Mucosa of gallbladder (tissue), 1 donor: ENCODE measurements at regions not wholly inside any gene's neighbourhood (a gene's known extent, or its start where the extent isn't known, plus 50 kb on each side); places are given as distances from the start of the nearest gene placed in this dataset.
"Not testable (repeated sequence)": the region's sequence is repeated elsewhere in the genome, so short reads cannot be mapped to it uniquely, and the experiment has no call there.

Experiments
- DNase-seq: peaks from one replicate; pipeline ENCODE4 v3.0.0-alpha.2; 2020; ENCODE audit warnings: low spot score
- donor health status: DM: no; HTN: no; CAD: no.

DNA sequence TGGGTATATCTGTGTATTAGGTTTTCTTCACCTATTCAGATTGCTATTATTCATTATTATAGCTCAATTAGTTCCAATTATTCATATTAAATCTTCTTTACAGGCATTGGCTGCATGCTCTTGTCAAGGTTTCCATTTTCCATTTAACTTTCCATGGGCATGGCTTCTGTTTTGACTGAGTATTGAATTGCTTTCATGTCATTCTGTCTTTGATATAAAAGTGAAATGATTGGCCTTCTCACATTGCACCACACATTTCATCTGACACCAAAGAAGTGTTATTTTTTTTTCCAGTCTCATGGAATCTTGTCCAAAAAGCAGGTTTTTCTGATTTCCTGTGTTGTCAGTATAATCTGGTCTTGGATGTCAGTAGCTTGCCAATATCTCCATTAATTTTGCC, 1244.3 kb downstream of the RAPGEF2 start:
- no peak for DNase-seq

DNA sequence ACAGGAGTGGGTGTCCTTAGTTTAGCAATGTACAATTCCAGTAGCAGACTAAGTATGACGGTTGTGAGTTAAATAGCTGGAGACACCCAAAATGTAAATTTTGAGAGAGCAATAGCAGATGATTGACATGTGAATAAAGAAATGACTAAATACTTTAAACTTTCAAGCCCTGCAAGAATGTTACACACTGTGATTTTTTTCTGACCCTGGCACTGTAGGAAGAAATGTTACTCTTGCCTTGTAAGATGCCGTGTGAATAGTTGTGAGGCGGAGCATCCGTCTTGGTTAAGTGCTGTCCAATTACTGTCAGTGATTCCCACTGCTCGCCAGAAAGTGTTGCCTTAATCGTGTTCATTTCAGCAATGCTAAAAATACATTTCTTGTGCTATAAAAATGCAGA, 1248.1 kb downstream of the RAPGEF2 start:
- no peak for DNase-seq

DNA sequence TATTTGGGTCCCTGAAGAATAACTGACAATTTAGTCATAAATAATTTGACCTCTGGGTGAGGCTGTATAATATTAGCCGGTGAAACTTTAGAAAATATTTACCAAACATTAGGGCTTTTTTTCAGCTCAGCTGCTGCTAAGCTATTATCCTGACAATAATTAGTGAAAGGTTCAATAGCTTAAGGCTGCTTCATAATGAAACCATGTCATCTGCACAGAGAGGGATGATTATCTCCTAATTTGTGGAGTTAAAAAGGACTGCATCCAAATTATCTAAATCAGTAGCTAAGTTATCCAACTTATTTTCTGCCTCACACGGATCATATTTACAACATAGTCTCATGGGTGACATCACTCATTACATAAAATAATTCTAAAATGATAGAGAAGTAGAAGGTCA, 1249.8 kb downstream of the RAPGEF2 start:
- no peak for DNase-seq

DNA sequence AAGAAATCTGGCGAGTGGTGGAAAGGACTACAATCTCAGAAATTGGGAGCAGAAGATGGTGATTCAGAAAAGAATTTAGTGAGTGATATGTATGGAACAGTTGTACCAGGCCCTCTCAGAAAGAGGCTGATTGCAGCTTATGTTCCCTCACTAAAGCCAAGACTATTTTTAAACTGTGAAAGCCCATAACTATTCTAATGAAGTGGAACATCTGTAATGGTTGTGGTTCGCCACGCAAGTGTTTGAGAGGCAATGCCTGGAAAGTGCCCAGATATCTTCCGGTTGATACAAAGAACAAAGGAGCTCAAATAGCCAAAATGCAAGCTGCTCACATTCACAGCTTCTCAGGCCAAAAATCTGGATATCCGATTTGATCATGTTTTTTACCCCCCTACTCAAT, 1250.7 kb downstream of the RAPGEF2 start:
- DNase-seq, result no peak

DNA sequence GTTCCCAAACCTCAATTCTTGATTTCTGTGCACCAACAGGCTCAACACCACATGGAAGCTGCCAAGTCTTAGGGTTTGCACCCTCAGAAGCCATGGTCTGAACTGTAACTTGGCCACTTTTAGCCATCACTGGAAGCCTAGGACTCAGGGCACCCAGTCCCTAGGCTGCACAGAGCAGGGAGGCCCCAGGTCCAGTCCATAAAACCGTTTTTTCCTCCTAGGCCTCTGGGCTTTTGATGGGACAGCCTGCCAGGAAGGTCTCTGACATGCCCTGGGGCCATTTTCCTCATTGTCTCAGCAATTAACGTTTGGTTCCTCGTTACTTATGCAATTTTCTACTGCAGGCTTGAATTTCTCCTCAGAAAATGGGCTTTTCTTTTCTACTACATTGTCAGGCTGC, 1259.6 kb downstream of the RAPGEF2 start:
- DNase-seq, result no peak

DNA sequence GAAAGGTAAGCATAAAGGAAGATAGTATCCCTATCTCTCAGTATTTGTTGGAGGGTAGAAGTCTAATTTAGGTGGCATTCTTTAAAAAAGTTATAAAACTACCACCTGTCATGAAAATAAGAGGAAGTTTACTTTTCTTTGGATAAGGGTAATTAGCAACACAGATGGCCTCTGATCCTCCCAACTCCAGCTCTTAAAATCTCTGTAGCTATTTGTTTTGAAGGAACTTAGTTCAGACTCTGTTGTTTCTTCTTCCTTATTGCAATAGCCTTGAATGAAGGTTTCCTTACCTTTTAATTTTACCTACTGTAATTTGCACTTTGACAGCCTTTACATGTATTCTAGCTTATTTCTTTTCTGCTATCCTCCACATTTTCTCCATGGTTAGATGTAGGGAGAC, 1261.3 kb downstream of the RAPGEF2 start:
- no peak for DNase-seq

DNA sequence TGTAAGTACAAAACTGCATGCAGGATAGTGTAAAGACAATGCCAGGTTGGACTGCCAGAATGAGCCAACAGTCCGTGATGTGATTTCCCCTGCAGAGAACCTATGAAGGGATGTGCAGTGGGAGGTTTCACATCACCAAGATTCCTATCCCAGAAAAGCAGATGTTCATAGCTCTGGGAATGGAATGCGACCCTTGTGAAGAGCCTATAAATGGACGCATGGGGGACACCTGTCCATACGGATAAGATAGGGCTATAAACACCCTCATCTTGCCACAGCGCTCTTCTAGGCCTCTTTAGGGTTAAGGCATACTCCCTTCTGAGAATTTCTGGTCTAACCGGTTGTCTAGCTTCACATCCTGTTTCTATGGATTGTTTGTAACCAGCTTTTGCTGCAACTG, 1261.8 kb downstream of the RAPGEF2 start:
- DNase-seq, result not testable (repeated sequence)

DNA sequence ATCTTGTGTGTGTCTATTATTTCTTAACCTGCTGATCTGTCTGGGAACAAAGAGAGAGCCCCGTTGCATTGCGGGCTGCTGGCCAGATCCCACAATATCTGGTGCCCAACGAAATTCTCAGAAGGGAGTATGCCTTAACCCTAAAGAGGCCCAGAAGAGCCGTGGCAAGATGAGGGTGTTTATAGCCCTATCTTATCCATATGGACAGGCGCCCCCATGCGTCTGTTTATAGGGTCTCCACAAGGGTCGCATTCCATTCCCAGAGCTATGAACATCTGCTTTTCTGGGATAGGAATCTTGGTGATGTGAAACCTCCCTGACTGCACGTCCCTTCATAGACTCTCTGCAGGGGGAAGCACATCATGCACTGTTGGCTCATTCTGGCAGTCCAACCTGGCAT, 1262.5 kb downstream of the RAPGEF2 start:
- DNase-seq, result not testable (repeated sequence)

DNA sequence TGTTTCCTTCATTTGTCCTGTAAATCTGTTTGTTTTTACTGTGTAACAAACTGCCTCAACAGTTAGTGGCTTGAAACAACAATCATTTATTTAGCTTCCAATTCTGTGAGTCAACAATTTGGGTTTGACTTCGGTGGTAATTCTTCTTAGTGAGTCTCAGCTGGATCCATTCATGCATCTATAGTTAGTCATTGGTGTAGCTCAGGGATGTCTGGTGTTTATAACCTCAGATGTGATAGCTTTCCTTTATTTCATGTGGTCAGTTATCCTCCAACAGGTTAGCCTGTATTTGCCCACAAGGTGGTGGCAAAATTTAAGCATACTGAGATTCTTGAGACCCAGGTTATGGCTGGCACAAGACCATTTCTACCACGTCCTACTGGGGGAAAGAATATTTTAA, 1267.2 kb downstream of the RAPGEF2 start:
- DNase-seq, result no peak

DNA sequence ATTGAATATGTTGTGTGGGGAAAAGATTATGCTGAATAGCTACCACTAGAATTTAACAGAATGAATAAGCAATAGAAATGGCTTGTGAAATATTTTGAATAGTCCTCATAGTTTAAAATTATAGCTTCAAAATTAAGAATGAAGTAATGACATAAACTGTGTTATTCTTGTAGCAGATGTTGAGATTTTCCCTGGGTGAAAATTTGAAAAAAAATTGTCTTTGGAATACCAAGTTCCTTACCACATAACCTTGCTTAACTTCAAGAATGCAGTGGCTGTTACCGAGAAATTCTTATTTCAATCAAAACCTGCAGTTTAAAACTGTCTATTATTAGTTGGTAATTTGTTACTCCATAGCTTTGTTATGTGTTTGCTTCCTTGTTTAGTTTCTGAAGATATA, 1268.6 kb downstream of the RAPGEF2 start:
- DNase-seq, result no peak

DNA sequence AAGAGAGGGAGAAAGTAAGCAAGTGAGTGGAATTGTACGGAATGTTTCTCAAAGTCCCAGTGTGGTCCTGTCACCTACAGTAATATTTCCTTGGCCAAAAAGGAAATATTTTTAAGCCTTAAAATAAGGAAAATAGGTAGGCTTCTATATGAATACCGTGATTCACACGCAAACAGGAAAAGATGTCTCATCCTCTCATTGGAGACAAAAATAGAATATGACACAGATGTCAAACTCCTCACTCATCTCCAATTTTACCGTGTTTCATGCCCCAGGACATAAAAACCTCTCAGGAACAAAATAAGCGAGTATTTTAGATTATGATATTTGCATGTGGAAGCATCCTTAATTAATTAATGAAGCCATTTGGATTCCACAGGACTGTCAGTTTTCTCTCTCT, 1269.5 kb downstream of the RAPGEF2 start:
- DNase-seq, result no peak

DNA sequence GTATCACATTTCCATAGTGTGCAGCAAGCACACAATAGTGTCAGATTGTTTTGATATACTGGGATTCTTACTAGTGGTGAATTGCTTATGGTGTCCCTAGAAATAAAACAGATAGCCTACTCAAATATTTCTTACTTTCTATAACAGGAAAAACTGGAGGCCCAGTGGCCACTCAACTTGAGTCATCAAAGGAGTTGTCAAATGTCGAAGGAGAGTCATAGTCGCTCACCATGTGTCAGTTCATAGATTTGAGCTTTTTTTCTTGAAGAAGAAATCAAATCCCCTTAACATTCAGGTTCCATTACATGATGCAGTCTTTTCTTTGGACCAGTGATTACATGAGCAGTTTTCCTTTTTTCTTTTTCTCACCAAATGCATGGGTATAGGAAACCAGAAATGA, 1271.0 kb downstream of the RAPGEF2 start:
- DNase-seq, result no peak

DNA sequence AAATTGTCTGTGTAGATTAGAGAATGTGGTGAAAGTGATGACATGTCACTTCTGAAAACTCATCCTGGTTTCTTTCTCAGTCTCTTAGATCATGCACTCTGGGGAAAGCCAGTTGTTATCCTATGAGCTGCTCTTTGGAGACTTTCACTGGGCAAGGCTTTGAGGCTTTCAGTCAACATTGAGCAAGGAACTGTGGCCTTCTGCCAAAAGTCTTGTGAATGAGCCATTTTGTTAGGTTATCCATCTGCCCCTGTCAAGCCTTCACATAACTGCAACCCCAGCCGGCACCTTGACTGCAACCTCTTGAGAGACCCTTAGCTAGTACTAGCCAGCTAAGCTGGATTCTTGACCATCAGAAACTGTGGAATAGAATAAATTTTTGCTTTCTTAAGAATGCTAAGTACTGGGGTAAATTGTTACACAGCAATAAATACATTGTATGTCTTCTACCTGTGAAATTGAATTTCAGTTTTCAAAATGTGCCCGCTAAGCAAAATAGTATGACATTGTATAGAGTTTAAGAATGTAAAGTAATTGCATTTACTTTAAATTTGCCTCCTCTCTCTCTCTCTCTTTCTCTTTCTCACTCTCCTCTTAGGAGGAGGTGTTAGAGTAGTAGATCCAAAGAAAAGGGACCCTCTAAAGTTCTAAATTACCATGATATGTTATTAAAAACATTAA, 1273.0 kb downstream of the RAPGEF2 start:
- DNase-seq, result no peak

DNA sequence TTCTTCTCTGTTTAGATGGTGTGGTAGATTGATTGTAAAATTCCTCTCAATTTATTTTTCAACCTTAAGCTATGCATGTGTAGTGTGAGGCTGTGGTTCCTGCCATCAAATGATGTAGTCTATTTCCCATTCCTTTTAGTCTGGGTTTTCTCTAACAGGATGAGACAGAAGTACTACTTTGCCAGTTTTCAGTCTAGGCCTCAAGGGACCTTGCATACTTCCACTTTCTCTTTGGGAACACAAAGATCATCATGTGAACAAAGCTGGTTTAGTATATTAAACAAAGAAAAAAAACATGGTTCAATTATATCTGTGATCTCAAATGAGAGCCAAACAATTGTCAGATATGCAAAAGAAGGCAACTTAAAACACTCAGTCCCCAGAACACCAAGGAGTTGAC, 1284.0 kb downstream of the RAPGEF2 start:
- no peak for DNase-seq

DNA sequence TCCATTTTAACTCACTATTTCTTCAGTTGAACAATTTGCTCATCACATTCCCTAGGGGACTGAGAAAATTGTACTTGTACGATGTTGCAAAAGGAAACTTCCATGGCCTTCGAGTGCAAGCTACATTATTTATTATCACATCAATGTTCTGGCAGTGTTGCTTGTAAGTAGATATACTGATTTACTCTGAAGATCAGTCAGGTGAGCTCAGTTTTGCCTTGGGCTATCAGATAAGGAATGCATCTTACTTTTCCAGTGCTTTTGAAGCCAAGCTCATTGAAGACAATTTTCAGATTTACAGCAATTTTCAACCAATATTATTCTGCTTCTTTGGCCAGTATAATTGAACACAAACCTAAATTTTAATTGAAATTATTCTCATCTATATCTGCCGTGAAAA, 1296.9 kb downstream of the RAPGEF2 start:
- DNase-seq, result no peak

DNA sequence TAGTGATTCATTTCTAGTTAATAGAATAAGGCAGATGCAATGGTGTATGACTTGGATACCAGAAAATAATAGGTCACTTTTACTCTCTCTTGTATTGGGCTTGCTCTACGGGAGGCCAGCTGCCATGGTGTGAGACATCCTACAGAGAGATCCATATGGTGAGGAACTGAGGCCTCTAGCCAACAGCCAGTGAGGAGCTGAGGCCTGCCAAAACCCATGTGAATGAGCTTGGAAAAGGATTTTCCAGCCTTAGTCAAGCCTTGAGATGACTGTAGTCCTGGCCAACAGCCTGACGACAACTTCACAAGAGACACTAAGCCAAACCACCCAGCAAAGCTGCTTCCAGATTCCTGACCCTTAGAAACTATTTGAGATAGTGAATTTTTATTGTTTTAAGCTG, 1300.2 kb downstream of the RAPGEF2 start:
- DNase-seq, result no peak

DNA sequence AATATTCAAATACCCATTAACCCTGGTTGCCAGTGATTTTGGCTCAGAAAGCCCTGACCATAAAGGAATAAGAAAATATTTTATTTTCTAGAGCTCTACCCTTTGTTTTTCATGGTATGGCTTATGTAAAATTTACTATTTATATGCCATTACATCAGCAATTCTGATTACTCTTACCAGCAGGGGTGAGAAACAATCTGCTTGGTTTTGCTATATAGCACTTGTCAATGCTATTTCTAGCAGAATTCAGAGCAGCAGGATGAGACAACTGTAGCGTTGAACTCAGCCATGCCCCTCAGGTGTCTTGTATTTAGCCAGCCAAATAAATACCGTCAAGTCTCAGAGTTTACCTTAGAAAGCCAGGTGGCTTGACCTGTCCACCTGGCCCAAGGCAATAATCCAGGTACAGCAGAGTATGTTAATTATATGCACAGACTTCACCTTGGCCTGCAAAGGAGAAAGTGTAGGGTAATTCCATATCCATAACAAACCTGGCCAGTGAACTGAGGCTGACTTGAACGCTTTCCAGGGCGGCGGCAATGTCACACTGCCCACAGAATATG, 1303.5 kb downstream of the RAPGEF2 start:
- DNase-seq, result no peak

DNA sequence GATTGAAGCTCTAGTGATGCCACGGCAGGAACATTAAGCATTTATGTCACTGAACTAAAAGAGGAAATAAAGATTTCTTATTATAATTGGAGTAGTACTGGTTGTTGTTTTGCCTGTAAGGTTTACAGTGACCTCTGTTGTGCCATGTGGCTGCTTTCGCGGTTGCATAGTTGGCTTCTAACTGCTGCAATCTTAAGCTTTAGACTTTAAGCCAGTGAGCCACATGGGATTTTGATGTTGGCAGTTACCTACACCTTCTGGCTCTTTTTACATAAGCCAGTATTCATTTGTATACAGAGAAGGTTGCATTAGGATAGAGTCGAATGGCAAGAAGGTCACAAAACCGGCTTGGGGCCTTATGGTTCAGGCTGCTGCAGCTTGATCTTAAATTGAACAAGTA, 1311.6 kb downstream of the RAPGEF2 start:
- DNase-seq, result no peak

DNA sequence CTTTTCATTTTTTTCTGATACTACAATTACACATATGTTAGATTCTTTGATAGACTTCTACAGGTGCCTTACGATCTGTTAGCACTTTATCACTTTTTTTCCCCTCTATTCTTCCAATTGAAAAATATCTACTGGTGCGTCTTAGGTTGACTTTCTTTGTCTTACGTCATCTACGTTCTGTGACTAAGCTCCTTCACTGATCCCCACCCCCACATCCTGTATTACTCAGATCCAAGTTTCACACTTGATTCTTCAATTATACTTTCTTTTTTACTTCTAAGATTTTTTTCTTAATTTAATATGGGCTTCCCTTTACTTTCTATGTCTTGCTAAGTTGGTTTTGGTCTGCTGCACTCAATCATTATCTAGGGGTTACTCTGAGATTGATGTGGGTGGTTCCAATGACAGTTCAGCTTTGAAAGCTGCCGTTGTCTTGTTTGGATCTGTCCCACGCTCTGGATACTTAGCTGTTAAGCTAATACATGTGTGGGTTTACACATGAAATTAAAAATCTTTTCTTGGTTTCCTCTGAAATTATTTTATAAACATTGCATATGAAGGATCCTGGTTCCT, 1321.1 kb downstream of the RAPGEF2 start:
- no peak for DNase-seq

DNA sequence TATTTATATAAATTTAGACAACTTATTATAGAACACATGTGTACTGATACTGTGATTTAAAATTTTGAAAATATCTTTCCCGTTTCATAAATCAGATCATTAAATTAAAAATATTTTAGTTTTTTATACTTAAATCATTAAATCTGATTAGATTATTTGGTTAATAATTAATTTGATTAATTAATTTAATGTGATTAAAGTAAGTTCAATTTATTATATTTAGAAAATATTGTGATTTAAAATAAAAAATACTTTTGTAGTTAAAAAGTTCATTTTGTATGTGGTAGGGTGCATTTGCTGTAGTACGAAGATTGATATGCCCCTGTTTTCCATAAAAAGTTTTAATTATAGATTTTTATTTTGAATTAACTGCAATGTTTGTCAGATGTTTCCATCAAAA, 1323.4 kb downstream of the RAPGEF2 start:
- DNase-seq, result no peak

DNA sequence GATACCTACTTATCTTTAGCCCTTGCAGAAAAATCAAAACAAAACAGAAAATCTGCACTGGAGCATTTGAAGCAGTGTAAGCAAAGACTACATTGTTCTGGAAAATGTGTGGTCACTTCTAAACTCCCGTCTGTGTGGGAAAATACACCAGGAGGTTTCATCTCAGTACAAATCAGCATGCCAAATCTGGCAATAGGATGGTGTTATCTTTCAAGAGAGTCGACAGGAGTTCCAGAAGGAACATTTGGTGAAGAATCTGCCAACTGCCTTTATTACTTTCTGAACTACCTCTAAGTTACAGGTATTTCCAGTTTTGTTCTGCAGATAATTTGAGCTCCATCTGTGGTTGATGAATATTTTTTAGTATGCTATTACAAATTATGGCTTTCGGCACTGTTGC, 1348.0 kb downstream of the RAPGEF2 start:
- DNase-seq, result no peak

DNA sequence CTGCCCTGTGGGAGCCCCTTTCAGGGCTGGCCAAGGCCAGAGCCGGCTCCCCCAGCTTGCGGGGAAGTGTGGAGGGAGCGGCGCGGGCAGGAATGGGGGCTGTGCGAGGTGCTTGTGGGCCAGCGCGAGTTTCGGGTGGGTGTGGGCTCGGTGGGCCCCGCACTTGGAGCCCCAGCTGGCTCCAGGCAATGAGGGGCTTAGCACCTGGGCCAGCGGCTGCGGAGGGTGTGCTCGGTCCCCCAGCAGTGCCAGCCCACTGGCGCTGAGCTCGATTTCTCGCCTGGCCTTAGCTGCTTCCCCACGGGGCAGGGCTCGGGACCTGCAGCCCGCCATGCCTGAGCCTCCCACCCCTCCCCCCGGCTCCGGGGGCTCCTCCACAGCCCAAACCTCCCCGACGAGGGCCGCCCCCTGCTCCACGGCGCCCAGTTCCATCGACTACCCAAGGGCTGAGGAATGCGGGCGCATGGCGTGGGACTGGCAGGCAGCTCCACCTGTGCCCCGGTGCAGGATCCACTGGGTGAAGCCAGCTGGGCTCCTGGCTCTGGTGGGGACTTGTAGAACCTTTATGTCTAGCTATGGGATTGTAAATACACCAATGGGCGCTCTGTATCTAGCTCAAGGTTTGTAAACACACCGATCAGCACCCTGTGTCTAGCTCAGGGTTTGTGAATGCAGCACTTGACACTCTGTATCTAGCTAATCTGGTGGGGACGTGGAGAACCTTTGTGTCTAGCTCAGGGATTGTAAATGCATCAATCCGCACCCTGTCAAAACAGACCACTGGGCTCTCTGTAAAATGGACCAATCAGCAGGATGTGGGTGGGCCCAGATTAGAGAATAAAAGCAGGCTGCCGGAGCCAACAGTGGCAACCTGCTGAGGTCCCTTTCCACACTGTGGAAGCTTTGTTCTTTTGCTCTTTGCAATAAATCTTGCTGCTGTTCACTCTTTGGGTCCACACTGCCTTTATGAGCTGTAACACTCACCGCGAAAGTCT, 1379.1 kb downstream of the RAPGEF2 start:
- not testable (repeated sequence) for DNase-seq
